ENCODE measurements at regions not wholly inside any gene's neighbourhood (a gene's known extent, or its start where the extent isn't known, plus 50 kb on each side); places are given as distances from the start of the nearest gene placed in this dataset.

DNA sequence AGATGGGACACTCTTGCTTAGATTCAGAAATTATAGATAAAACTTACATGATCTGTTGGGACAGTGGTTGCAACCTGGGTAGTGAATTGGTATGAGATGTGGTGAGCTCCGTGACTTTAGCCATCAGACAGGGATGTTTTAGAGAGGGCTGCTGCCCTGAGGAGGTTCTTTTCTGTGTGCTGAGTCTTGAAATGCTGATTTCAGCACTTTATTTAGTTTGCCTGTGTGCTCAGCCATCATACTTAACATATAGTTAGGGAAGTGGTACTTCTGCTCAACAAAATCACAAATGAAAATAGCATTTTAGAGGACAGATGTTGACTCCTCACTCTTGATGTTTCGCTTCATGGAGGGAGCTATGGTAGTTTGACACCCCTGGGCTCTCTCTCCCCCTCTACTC lies 95.9 kb upstream of the CDH13 start:
- DNase-seq (ENCODE audit: low read depth, low spot score): no peak
- no peaks in the 10 kb centered on the region for H3K9me3 ChIP-seq (ENCODE audit: control insufficient read depth, insufficient read depth, low read length)
- no peak overlapping the region for H3K27ac ChIP-seq (ENCODE audit: low read length)
- H3K4me1 ChIP-seq (ENCODE audit: control insufficient read depth, insufficient read depth, low read length): no peaks in the 10 kb centered on the region
- no peak overlapping the region for H3K4me3 ChIP-seq (ENCODE audit: low read length)
- WGBS (ENCODE audit: insufficient coverage, insufficient read length): no CpG with 5 or more reads among the region's 2 CpGs
- no peaks in the 10 kb centered on the region for H3K36me3 ChIP-seq (ENCODE audit: control insufficient read depth, insufficient read depth, low read length)
- H3K27me3 ChIP-seq (ENCODE audit: control insufficient read depth, insufficient read depth, low read length): no peaks in the 10 kb centered on the region

DNA sequence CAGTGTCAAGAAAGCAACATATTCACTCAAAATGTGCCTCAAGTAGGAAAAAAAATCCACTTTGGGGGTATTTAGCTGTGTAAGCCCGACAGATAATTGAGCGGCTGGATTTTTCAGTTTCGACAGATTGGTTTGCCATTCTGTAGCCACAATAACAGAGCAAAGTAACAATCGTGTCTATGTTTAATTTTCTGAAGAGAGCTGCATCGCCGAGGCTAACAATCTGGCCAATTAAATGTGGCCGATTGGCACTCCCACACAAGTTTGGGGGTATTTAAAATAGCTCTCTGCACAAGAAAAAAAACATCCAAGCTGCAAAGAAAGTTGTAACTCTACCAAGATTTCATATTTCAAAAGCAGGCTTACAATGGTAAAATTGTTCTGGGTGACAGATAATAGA lies 99.7 kb upstream of the CDH13 start:
- Histone ChIP-seq H3K9me3 (ENCODE audit: control insufficient read depth, insufficient read depth, low read length) (no peaks in the 10 kb centered on the region), H3K4me1 (ENCODE audit: control insufficient read depth, insufficient read depth, low read length) (no peaks in the 10 kb centered on the region), H3K27me3 (ENCODE audit: control insufficient read depth, insufficient read depth, low read length) (no peaks in the 10 kb centered on the region), H3K4me3 (ENCODE audit: low read length) (no peak overlapping the region), H3K36me3 (ENCODE audit: control insufficient read depth, insufficient read depth, low read length) (no peaks in the 10 kb centered on the region), H3K27ac (ENCODE audit: low read length) (no peak overlapping the region)
- DNase-seq (ENCODE audit: low read depth, low spot score): no peak
- WGBS (ENCODE audit: insufficient coverage, insufficient read length): no CpG with 5 or more reads among the region's 7 CpGs

DNA sequence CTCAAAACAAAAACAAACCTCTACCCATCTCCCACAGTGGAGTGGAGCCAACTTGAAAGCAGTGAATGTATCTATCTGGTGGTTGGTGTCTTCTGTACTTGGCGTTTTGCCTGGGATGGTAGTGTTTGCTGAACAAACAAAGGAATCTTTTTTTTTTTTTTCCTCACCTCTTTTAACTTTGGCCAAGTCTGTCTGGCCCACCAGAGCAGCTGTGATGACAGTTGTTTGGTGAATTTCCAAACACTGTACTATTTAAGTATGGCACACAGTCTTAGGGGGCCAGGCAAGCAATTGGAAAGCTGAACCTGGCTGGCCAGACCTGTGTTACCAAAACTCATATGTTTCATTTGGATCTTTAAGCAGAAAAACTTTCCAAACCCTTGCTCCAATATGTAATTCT lies 101.8 kb upstream of the CDH13 start:
- Histone ChIP-seq H3K27ac (ENCODE audit: low read length) (no peak overlapping the region), H3K9me3 (ENCODE audit: control insufficient read depth, insufficient read depth, low read length) (no peaks in the 10 kb centered on the region)
- no CpG with 5 or more reads among the region's 1 CpG for WGBS (ENCODE audit: insufficient coverage, insufficient read length)

DNA sequence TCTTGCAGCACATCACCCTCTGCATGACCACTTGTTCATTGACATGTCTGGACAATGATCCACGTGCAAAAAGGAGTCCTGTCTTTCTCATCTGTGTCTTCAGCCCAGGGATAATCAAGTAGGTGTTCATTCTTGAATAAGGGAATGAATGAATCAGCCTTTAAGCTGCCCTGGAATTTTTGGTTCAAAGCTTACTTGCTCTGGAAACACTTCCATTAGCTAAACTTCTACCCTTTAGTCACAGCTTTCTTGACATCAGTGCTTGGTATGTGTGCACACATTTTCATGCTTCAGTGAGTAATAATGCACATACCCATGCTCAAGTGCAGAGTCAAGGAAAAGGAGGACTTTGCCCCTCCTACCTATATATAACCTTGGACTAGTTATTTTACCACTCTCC lies 103.0 kb upstream of the CDH13 start:
- Histone ChIP-seq H3K4me1 (ENCODE audit: control insufficient read depth, insufficient read depth, low read length) (no peaks in the 10 kb centered on the region), H3K9me3 (ENCODE audit: control insufficient read depth, insufficient read depth, low read length) (no peaks in the 10 kb centered on the region), H3K4me3 (ENCODE audit: low read length) (no peak overlapping the region), H3K27me3 (ENCODE audit: control insufficient read depth, insufficient read depth, low read length) (no peaks in the 10 kb centered on the region), H3K36me3 (ENCODE audit: control insufficient read depth, insufficient read depth, low read length) (no peaks in the 10 kb centered on the region), H3K27ac (ENCODE audit: low read length) (no peak overlapping the region)
- DNase-seq (ENCODE audit: low read depth, low spot score): no peak
- WGBS (ENCODE audit: insufficient coverage, insufficient read length): no CpG with 5 or more reads among the region's 1 CpG

More for the DNA sequence above, 101.8 kb upstream of the CDH13 start:
- Histone ChIP-seq H3K4me1 (ENCODE audit: control insufficient read depth, insufficient read depth, low read length) (no peaks in the 10 kb centered on the region), H3K36me3 (ENCODE audit: control insufficient read depth, insufficient read depth, low read length) (no peaks in the 10 kb centered on the region), H3K4me3 (ENCODE audit: low read length) (no peak overlapping the region), H3K27me3 (ENCODE audit: control insufficient read depth, insufficient read depth, low read length) (no peaks in the 10 kb centered on the region)
- DNase-seq (ENCODE audit: low read depth, low spot score): no peak

DNA sequence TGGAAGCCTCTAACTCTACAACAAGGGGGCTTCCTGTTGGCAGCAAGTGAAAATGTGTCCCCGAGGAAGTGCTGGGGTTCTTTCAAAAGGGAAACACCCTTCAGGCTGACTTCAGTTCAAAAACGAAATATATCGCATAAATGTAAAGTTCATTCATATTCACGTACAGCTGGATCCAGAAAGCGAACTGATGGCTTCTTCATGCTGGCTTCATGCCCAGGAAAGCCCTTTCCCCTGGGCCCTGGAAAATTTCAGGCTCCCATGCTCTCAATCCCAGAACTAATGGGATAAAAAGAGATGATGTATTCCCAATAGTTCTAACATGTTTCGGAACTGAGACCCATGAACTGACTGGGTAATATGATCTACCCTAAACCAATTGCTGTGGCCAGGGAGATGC lies 104.7 kb upstream of the CDH13 start:
- Histone ChIP-seq H3K4me3 (ENCODE audit: low read length) (no peak overlapping the region), H3K27me3 (ENCODE audit: control insufficient read depth, insufficient read depth, low read length) (no peaks in the 10 kb centered on the region), H3K9me3 (ENCODE audit: control insufficient read depth, insufficient read depth, low read length) (no peaks in the 10 kb centered on the region), H3K27ac (ENCODE audit: low read length) (no peak overlapping the region), H3K36me3 (ENCODE audit: control insufficient read depth, insufficient read depth, low read length) (no peaks in the 10 kb centered on the region), H3K4me1 (ENCODE audit: control insufficient read depth, insufficient read depth, low read length) (no peaks in the 10 kb centered on the region)
- no peak for DNase-seq (ENCODE audit: low read depth, low spot score)
- WGBS (ENCODE audit: insufficient coverage, insufficient read length): no CpG with 5 or more reads among the region's 6 CpGs

DNA sequence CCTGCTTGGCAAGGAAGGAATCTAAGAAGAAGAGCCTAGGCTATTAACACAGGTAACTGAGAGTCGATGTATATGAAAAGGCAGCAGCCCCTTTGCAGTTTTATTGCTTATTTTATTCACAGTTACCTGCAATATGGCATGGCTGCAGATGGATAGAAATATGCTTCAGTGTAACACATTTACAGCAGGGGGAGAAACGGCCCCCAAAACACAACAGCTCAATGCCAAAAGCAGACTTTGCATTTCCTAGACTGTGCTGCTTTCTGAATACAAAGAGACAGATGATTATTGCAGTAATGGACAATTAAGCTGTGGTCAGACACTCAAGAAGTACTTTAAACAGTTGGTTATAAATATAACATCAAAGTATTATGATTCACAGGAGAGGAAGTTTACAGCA lies 108.0 kb upstream of the CDH13 start:
- Histone ChIP-seq H3K9me3 (ENCODE audit: control insufficient read depth, insufficient read depth, low read length) (no peaks in the 10 kb centered on the region), H3K4me3 (ENCODE audit: low read length) (no peak overlapping the region), H3K27me3 (ENCODE audit: control insufficient read depth, insufficient read depth, low read length) (no peaks in the 10 kb centered on the region), H3K27ac (ENCODE audit: low read length) (no peak overlapping the region), H3K36me3 (ENCODE audit: control insufficient read depth, insufficient read depth, low read length) (no peaks in the 10 kb centered on the region), H3K4me1 (ENCODE audit: control insufficient read depth, insufficient read depth, low read length) (no peaks in the 10 kb centered on the region)
- no peak for DNase-seq (ENCODE audit: low read depth, low spot score)
- no CpG with 5 or more reads among the region's 2 CpGs for WGBS (ENCODE audit: insufficient coverage, insufficient read length)

DNA sequence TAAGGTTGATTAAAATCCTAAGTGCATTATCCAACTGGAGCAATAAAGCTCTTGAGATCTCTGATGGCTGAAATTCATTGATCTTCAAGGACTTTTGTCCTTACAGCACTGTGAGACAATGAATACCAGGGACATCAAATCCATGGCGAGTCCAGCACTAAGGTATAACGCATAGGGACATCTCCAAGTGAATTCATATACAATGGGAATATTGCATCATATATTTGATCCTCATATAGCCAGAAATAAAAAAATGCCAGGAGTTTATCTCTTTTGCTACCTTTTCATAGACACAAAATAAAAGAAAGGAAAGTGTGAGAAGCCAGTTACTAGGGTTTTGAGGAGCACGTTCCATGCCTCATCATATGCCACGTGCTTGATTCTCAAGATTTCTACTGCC lies 112.5 kb upstream of the CDH13 start:
- H3K9me3 ChIP-seq (ENCODE audit: control insufficient read depth, insufficient read depth, low read length): no peaks in the 10 kb centered on the region
- H3K4me1 ChIP-seq (ENCODE audit: control insufficient read depth, insufficient read depth, low read length): no peaks in the 10 kb centered on the region
- no CpG with 5 or more reads among the region's 4 CpGs for WGBS (ENCODE audit: insufficient coverage, insufficient read length)
- DNase-seq (ENCODE audit: low read depth, low spot score): no peak
- H3K27me3 ChIP-seq (ENCODE audit: control insufficient read depth, insufficient read depth, low read length): no peaks in the 10 kb centered on the region
- no peak overlapping the region for H3K27ac ChIP-seq (ENCODE audit: low read length)
- H3K36me3 ChIP-seq (ENCODE audit: control insufficient read depth, insufficient read depth, low read length): no peaks in the 10 kb centered on the region
- no peak overlapping the region for H3K4me3 ChIP-seq (ENCODE audit: low read length)

DNA sequence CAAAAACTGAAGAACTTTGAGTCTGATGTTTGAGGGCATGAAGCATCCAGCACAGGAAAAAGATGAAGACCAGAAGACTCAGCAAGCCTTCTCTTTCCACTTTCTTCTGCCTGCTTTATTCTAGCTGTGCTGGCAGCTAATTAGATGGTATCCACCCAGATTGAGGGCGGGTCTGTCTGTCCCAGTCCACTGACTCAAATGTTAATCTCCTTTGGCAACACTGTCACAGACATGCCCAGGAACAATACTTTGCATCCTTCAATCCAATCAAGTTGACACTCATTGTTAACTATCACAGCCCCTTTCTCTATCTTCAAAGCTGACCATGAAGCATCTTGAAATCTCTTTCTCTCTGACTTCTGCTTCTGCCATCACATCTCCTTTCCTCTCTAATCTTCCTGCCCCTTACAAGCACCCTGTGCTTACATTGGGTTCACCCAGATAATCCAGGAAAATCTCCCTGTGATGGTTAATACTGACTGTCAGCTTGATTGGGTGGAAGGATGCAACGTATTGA lies 115.9 kb upstream of the CDH13 start:
- H3K4me3 ChIP-seq (ENCODE audit: low read length): no peak overlapping the region
- DNase-seq (ENCODE audit: low read depth, low spot score): no peak
- no peaks in the 10 kb centered on the region for H3K27me3 ChIP-seq (ENCODE audit: control insufficient read depth, insufficient read depth, low read length)
- no peaks in the 10 kb centered on the region for H3K36me3 ChIP-seq (ENCODE audit: control insufficient read depth, insufficient read depth, low read length)
- no peaks in the 10 kb centered on the region for H3K9me3 ChIP-seq (ENCODE audit: control insufficient read depth, insufficient read depth, low read length)
- no peaks in the 10 kb centered on the region for H3K4me1 ChIP-seq (ENCODE audit: control insufficient read depth, insufficient read depth, low read length)
- WGBS (ENCODE audit: insufficient coverage, insufficient read length): no CpG with 5 or more reads among the region's 2 CpGs
- no peak overlapping the region for H3K27ac ChIP-seq (ENCODE audit: low read length)

DNA sequence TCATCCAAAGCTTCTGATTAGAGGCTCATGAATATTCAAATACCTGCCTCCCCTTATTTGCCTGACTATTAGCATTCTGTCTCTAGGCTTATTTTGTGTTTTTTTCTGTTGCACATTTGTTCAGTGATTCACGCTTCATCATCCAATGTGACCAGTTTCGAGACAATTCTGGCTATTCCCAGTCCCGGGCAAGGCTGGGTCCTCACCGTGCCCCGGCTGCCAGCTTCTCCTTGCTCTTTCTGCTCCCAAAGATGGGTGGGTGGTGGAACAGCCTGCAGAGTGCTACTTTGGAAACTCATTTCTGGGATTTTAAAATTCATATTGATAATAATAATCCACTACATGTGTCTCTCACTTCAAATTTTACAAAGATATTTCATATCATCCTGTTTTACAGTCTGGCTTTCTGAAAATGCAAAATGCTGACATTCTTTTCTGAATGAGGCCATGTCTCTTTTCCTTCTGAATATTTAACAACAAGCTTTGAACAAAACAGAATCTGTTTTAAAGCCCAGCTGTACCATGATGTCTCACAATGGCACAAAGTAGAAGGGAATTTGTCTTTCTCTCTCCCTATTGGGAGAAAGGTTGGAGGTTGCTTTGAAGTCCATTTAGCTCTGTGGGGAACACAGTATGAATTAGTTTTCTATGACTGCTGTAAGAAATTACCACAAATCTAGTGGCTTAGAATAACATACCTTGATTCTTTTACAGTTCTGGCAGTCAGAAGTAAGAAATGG lies 116.9 kb upstream of the CDH13 start:
- no peaks in the 10 kb centered on the region for H3K27me3 ChIP-seq (ENCODE audit: control insufficient read depth, insufficient read depth, low read length)
- WGBS (ENCODE audit: insufficient coverage, insufficient read length): no CpG with 5 or more reads among the region's 5 CpGs

DNA sequence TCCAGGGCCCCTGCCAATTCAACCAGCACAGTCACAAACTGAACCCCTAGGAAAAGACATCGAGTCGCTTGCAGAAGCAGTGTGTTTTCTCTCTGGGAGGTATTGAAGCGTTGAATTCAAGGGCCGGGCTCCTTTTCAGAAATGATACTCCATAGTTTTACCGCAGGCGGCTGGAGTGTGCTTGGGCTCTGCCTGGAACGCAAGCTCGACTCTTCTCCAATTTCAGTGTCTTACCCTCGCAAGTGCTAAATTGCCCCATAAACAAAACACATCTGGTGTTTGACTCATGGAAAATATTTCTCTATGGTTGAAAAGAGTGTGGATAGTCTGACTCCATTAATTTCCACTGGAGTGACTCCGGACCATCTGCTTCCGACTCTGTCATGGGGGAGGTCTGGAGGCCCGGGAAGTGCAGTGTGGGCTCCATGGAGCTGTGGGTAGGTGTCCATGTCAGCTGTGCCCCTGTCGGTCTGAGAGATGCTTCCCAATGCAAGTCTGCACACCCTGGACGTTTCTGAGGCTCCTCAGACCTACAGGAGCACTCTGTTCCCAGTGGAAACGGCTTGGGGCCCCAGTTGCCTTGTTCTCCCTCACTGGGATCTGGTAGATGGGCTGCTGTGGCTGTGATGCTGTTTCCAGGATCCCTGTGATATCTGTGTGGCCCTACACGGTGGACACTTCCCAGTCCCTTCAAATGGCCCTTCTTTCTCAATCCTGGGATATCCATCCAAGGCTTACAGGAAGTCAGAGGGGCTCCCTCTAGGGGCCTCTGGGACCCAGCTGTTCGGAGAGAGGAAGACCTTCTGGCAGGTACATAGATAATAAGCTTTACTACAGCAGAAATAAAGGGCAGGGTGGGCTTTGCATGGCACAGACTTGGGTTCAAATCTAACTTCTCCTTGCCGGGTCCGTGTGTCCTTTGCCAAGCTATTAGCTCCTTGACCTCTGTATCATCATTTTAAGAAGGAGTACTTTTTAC lies 119.8 kb upstream of the CDH13 start:
- no peak overlapping the region for H3K27ac ChIP-seq (ENCODE audit: low read length)
- WGBS (ENCODE audit: insufficient coverage, insufficient read length): no CpG with 5 or more reads among the region's 19 CpGs
- no peaks in the 10 kb centered on the region for H3K9me3 ChIP-seq (ENCODE audit: control insufficient read depth, insufficient read depth, low read length)
- H3K27me3 ChIP-seq (ENCODE audit: control insufficient read depth, insufficient read depth, low read length): no peaks in the 10 kb centered on the region
- H3K4me1 ChIP-seq (ENCODE audit: control insufficient read depth, insufficient read depth, low read length): no peaks in the 10 kb centered on the region
- H3K4me3 ChIP-seq (ENCODE audit: low read length): no peak overlapping the region
- DNase-seq (ENCODE audit: low read depth, low spot score): no peak
- no peaks in the 10 kb centered on the region for H3K36me3 ChIP-seq (ENCODE audit: control insufficient read depth, insufficient read depth, low read length)

More for the DNA sequence above, 116.9 kb upstream of the CDH13 start:
- Histone ChIP-seq H3K4me3 (ENCODE audit: low read length) (no peak overlapping the region), H3K27ac (ENCODE audit: low read length) (no peak overlapping the region), H3K36me3 (ENCODE audit: control insufficient read depth, insufficient read depth, low read length) (no peaks in the 10 kb centered on the region), H3K4me1 (ENCODE audit: control insufficient read depth, insufficient read depth, low read length) (no peaks in the 10 kb centered on the region), H3K9me3 (ENCODE audit: control insufficient read depth, insufficient read depth, low read length) (no peaks in the 10 kb centered on the region)
- no peak for DNase-seq (ENCODE audit: low read depth, low spot score)

Measured in iPS DF 6.9 (cell line).